NCI-H774 (cell line): ENCODE measurements at regions not wholly inside any gene's neighbourhood (a gene's known extent, or its start where the extent isn't known, plus 50 kb on each side); places are given as distances from the start of the nearest gene placed in this dataset.

Source experiments
- DNase-seq: peaks from one replicate; lab custom pipeline; 2025; lab: John Stamatoyannopoulos, UW

GRCh38 chr2:60158262-60158661, 395.2 kb downstream of the BCL11A start:
- no peak for DNase-seq

DNA sequence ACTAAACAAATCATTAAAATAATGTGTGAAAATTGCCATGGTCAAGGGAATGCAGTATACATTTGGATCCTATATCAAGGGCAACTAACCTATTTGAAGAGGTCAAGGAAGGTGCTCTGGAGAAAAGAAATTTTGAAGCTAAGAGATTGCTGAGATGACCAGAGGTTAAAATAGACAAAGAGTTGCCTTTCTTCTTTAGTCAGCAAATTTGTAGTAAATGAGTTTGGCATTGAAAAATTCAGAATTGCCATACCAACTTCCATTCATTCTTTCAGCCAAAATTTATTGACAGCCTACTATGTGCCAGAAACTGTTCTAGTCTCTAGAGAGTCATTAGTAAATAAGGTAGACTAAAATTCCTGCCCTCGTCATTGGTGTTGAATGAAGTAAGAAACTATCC, 396.2 kb downstream of the BCL11A start:
- no peak for DNase-seq

DNA sequence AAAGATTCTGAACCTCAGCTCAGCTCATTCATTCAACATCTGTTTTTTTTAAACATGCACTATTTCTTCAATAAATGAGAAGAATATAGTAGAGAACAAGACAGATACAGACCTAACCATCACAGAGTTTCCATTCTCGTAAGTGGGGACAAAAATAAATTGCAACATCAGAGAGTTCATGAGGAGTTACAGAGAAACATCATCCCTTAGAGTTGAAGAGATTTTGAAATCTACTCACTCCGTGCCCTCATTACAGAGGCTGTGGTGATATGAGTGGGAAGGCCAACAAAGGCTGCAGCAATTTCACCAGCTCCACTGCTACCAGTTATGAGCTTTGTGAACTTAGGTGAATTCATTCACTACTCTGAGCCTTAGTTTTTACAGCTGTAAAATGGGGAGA, 399.3 kb downstream of the BCL11A start:
- no peak for DNase-seq

GRCh38 chr2:60152226-60152833, 401.1 kb downstream of the BCL11A start:
- DNase-seq, result no peak

DNA sequence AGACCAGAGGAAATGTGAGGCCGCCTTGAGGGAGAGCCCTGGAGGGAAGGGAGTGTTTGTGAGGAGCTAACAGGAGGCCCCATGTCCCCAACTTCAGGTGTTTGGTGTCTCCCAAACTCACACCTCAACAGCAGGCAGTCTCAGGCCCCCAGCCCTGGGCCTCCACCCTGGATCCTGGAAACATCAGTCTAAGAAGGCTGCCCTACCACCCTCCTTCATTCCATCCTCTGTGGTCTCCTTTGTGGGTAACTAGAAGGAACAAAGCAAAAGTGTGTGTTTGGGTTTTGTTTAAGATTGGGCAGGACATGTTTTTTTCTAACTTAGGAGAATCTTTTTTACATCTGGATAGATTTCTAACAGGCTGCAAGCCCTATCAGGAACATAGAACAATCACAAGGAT, 404.3 kb downstream of the BCL11A start:
- no peak for DNase-seq

GRCh38 chr2:60148716-60149115, 404.7 kb downstream of the BCL11A start:
- DNase-seq, result no peak

DNA sequence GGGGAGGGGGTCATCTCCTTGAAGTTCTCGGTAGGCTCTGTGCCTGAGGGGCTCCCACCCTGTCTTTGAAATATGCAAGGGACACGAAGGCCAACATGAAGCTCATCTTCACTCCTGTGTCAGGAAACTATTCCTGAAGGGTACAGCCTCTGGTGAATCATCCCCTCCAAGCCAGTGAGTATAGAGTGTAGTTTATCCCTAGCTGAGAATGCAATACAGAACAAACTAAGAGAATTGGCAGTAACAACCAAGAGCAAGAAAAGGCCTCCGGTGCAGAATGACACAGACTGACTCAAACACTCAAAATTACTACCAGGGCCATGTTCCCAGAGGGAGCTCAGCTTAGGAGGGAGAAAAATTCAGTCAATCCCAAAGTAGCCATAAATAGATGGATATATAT, 413.3 kb downstream of the BCL11A start:
- DNase-seq, result no peak

DNA sequence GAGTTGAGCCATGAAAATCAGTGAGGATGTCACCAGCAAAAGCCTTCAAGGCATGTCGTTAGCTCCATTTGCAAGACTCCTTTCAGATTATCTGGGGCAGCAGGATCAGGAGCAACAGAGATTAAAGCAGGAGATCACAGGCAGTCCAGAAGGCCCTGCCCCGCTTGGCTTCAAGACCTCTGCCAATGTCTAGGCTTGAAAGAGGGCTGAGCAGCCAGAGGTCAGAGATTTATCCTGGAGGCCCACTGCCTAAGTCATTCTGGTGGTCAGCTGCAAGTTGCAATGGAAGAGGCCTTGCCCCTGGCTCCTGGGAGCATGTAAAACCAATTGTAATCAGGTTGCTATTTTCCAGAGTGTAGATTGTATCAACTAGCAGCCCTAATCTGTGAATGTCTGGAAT, 416.5 kb downstream of the BCL11A start:
- no peak for DNase-seq

GRCh38 chr2:60127191-60127590, 426.3 kb downstream of the BCL11A start:
- DNase-seq, result no peak

DNA sequence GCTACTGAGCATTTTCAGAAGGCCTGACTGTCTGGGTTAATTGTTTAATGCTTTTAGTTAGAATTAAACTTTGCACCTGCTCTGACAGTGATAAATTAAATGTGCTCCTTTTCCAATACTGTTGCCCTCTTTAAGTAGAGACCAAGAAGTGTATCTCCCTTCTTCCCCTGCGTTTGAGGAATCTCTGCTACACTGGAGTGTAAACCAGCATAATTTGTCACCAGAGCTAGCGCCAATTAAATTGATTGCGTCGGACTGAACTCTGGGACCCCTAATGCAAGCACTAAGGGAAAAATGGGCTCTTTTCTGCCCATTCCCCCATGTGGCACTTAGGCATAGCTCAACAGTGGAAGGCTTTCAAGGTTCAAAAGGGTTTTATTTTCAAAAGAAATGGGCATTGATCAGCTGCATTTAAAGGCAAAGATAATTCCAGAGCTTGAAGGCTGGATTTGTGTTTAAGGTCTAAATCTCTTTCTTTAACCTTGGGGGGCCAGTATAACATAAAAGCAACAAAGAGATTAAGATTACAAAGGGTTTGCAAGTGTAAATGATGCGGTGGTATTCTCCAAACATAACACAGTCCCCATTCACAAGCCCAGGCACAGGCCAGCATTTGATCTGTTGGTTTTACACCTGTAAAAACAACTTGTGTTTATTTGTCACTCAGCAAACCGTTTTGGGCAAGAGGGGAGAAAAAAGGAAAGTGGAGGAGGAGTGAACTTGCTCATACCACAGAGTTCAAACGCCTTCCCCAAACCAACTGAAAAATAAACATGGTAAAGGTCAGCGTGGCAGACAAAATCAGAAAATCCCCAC, 427.6 kb downstream of the BCL11A start:
- no peak for DNase-seq

GRCh38 chr2:60119778-60120177, 433.7 kb downstream of the BCL11A start:
- no peak for DNase-seq

- DNase-seq, result no peak
Measured at GRCh38 chr2:60118917-60119316, 434.5 kb downstream of the BCL11A start.

DNA sequence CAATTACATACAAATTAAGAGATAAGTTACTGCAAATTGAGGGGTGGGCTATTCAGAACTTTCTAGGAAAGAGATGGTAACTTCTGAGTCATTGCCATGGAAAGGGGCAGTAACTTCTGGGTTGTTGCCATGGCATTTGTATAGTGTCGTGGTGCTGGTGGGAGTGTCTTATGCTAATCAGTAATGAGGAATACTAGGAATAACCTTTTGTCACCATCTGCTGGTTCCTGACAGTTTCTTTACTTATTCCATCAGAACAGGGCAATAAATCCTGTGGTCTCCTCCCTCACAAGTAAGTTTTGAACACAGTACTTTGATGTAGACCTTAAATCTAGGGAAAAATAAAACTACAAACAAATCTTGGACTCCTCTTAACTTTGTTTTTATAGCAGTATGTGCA, 435.4 kb downstream of the BCL11A start:
- no peak for DNase-seq

GRCh38 chr2:60116161-60116875, 437.1 kb downstream of the BCL11A start:
- DNase-seq, result no peak

DNA sequence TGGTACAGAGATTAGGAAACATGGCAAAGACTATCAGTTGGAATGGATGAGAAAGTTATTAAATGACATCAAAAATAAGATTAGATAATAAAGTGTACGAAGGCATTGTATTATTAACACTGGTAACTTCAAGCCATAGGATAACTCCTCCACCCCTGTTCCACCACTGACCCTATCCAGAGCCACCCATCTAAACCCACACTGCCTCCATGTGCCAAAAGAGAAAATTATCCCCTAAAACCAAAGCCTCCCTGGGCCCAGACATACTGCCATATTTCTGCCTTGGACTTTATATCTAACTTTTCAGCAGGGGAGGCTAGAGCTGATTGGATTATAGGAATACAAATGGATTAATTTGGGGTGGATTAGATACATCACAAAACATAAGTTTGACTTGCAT, 443.7 kb downstream of the BCL11A start:
- DNase-seq, result no peak

- DNase-seq, result no peak
Measured at GRCh38 chr2:60106836-60107529, 446.5 kb downstream of the BCL11A start.

DNA sequence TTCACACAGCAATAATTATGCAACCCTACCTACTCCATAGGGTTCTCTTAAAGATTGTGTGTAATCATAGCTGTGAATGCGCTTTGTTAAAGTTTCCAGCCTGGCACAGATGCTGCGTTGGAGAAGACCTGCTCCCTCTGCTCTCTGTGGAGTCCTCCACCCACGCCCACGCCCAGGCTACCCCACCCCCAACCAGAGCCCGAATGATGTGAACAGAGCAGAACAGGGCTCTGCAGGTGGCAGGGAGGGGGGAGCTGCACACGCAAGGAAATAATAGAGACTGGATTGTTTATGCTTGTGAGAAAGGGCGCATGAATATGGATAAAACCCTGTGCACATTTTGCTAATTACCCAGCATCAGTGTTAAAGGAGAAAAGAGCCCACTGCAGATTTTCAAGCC, 447.5 kb downstream of the BCL11A start:
- DNase-seq, result no peak

DNA sequence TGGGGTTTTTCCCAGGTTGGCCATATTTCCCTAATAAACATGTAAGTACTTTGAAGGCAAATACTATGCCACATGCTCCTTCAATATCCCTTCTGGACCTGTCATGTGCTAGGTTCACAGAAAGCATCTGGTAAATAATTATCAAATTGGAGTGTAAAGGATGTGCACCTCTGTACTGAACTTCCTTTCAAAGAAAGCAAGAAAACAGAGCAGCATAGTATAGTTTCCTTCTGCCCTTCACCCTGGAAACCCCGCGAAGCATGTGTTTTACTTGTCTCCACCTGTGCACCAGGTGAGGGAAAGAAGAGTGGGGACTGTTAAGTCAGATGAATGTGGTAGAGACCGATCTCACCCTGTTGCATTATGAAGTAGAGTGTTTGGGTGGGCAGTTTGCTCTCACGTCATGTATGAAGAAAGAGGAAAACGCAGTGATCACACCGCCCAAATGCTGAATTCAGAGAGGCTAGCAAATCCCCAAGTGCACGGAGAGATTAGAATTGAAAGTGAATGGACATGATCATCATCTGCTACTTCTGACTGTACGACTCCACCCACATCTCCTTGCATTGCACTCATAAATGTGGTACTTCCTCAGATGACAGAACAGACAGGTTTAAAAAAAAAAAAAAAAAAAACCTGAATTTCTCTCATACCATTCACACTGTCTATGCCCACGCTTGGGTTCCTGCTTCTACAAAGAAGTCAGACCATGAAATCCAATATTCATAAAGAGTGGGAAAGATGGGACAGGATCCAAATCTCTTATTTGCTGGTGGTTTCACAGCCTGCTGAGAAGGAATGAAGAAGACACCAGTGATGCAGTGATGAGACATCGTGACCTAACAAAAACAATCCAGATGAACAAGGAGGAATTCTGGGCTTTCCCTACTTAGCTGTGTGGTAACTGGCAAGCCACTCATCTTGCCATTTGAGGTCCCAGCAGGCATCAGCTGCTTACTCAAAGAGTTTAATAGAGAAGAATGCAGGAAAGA, 448.6 kb downstream of the BCL11A start:
- no peak for DNase-seq

DNA sequence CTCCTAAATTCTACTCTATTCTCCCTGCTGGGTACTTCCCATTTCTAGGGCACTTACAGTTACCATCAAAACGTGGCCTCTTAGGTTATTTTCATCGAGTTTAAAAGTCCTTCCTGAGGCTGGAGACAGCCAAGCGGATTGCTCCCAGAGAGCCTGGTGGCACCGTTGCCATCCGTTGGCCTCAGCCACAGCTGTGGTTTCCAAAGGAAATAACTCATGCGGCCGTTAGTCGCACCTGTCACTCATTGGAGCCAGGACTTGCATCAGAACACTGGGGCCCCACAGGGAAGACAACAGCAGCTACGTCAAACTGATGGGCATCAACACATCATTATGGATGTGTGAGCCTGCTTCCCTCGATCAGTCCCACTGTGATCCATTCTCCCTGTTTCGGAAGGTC, 453.4 kb downstream of the BCL11A start:
- DNase-seq, result no peak

DNA sequence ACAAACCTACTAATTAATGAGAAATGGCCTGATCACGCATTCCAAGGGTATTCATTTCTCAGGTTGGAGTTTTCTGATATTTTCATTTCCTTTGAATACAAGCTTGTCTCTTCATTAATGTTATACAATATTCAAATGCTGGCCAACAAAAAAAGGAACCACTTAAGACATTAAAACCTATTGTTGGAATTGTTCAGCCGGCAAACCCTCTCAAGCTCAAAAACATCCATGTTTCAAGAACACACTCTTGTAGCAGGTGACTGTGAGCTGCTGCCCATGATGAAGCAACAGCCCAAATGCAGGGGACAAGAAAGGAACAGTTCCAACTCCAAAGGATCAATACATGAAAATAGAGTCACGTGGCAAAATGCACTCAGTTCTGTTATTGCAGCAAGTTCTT, 454.5 kb downstream of the BCL11A start:
- no peak for DNase-seq

DNA sequence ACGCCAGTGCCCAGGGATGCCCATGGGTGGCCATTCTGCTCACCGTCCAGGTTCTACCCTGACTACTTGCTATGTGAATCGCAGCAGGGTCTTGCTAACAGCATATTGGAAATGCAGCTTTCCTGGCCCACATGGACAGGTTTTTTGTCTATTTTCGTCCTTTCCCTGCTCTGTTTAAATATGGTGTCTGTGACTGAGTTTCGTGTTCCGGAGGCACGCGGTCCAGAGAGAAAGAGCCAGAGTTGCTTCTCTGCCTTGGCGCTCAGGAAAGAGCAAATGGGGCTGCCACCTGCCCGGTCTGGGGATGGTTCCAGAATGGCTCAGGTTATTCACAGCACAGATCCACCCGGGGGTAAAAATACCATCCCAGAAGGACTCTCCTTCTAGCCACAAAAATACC, 456.2 kb downstream of the BCL11A start:
- DNase-seq, result no peak
